Fibroblast of the conjunctiva (primary cell): ENCODE measurements at regions not wholly inside any gene's neighbourhood (a gene's known extent, or its start where the extent isn't known, plus 50 kb on each side); places are given as distances from the start of the nearest gene placed in this dataset.

Experiments used
- DNase-seq: peaks from one replicate; pipeline ENCODE4 v3.0.0-alpha.2; 2010; ENCODE audit warnings: low read depth

- DNase-seq: no peak
Measured at GRCh38 chr7:88402529-88402928, 95.8 kb upstream of the STEAP4 start.

- no peak for DNase-seq
Measured at GRCh38 chr7:88401009-88401623, 94.4 kb upstream of the STEAP4 start.

GRCh38 chr7:88399696-88400240 lies 93.1 kb upstream of the STEAP4 start:
- DNase-seq: no peak

GRCh38 chr7:88399036-88399435 lies 92.3 kb upstream of the STEAP4 start:
- no peak for DNase-seq

- DNase-seq: no peak
Measured at GRCh38 chr7:88398459-88398858, 91.8 kb upstream of the STEAP4 start.

- no peak for DNase-seq
Measured at GRCh38 chr7:88396948-88397322, 90.2 kb upstream of the STEAP4 start.

- no peak for DNase-seq
Measured at GRCh38 chr7:88396295-88396947, 89.7 kb upstream of the STEAP4 start.

- DNase-seq: no peak
Measured at GRCh38 chr7:88395715-88396114, 89.0 kb upstream of the STEAP4 start.

- no peak for DNase-seq
Measured at GRCh38 chr7:88391247-88391646, 84.6 kb upstream of the STEAP4 start.

- DNase-seq: no peak
Measured at GRCh38 chr7:88387368-88387767, 80.7 kb upstream of the STEAP4 start.

- DNase-seq: no peak
Measured at GRCh38 chr7:88386665-88387156, 80.0 kb upstream of the STEAP4 start.

- DNase-seq: no peak
Measured at GRCh38 chr7:88377434-88377833, 70.7 kb upstream of the STEAP4 start.

- no peak for DNase-seq
Measured at GRCh38 chr7:88368686-88369085, 62.0 kb upstream of the STEAP4 start.

- no peak for DNase-seq
Measured at GRCh38 chr7:88366845-88367244, 60.2 kb upstream of the STEAP4 start.

GRCh38 chr7:88363869-88364268 lies 57.2 kb upstream of the STEAP4 start:
- no peak for DNase-seq

- DNase-seq: no peak
Measured at GRCh38 chr7:88363249-88363648, 56.6 kb upstream of the STEAP4 start.

- no peak for DNase-seq
Measured at GRCh38 chr7:88361357-88361756, 54.7 kb upstream of the STEAP4 start.

GRCh38 chr7:88358881-88359280 lies 52.2 kb upstream of the STEAP4 start:
- no peak for DNase-seq

GRCh38 chr7:88358526-88358838 lies 51.8 kb upstream of the STEAP4 start:
- no peak for DNase-seq

- DNase-seq: no peak
Measured at GRCh38 chr7:88357781-88358525, 51.3 kb upstream of the STEAP4 start.

- DNase-seq: peak; percentile 29
Measured at GRCh38 chr7:88357294-88357693, 50.6 kb upstream of the STEAP4 start.
